Osteocyte (in vitro differentiated cells): ENCODE measurements at regions not wholly inside any gene's neighbourhood (a gene's known extent, or its start where the extent isn't known, plus 50 kb on each side); places are given as distances from the start of the nearest gene placed in this dataset.

Experiments used
- DNase-seq: peaks from one replicate; pipeline ENCODE4 v3.0.0; 2021; ENCODE audit warnings: mixed read lengths; ENCODE audit not compliant: unreplicated experiment; ENCODE audit errors: extremely low spot score
- H3K27ac Mint-ChIP-seq: one replicate; pipeline ENCODE4 v1.8.0; 2021; ENCODE audit warnings: mild to moderate bottlenecking, mixed read lengths; ENCODE audit not compliant: unreplicated experiment
- H3K27me3 Mint-ChIP-seq: one replicate; pipeline ENCODE4 v1.8.0; 2021; ENCODE audit warnings: mixed read lengths; ENCODE audit not compliant: unreplicated experiment
- H3K36me3 Mint-ChIP-seq: one replicate; pipeline ENCODE4 v1.8.0; 2021; ENCODE audit warnings: mixed read lengths; ENCODE audit not compliant: unreplicated experiment
- H3K4me1 Mint-ChIP-seq: one replicate; pipeline ENCODE4 v1.8.0; 2021; ENCODE audit warnings: mixed read lengths; ENCODE audit not compliant: unreplicated experiment
- H3K4me3 Mint-ChIP-seq: one replicate; pipeline ENCODE4 v1.8.0; 2021; ENCODE audit warnings: mild to moderate bottlenecking, moderate library complexity, mixed read lengths; ENCODE audit not compliant: unreplicated experiment
- H3K9me3 Mint-ChIP-seq: one replicate; pipeline ENCODE4 v1.8.0; 2021; ENCODE audit warnings: mixed read lengths; ENCODE audit not compliant: unreplicated experiment
- TF ChIP-seq, protein P1 (sequence below): fragments of 200-600 bp; sonication (generic); IDR thresholded peaks from 2 replicates; pipeline ENCODE4 v1.5.0; 2021; ENCODE audit warnings: antibody characterized with exemption, mild to moderate bottlenecking, moderate library complexity

DNA sequence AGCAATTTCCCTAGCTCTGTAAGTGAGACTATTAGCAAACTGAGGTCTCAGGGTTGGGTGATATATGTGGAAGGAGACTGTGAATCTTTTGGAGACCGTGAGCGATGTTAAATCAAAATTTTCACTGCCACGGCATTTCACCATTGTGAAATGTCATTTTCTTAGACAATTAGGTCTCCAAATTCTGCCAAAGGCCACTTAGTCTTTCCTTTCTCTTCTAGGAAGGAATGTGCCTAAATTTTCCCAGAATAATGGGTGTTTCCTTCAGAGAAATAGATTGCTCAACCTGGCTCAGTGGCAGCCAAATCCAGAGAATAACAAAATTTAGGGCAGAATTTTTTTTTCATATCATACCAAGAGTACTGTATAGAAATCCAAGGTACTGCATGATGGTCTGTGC is 64.5 kb upstream of the SCEL start:
- TF ChIP-seq, protein P1, sequence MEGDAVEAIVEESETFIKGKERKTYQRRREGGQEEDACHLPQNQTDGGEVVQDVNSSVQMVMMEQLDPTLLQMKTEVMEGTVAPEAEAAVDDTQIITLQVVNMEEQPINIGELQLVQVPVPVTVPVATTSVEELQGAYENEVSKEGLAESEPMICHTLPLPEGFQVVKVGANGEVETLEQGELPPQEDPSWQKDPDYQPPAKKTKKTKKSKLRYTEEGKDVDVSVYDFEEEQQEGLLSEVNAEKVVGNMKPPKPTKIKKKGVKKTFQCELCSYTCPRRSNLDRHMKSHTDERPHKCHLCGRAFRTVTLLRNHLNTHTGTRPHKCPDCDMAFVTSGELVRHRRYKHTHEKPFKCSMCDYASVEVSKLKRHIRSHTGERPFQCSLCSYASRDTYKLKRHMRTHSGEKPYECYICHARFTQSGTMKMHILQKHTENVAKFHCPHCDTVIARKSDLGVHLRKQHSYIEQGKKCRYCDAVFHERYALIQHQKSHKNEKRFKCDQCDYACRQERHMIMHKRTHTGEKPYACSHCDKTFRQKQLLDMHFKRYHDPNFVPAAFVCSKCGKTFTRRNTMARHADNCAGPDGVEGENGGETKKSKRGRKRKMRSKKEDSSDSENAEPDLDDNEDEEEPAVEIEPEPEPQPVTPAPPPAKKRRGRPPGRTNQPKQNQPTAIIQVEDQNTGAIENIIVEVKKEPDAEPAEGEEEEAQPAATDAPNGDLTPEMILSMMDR, result no peak
- DNase-seq, result no peak
- no peak overlapping the region for H3K4me3 Mint-ChIP-seq
- peaks cover 25% of the 10 kb centered on the region for H3K27me3 Mint-ChIP-seq
- H3K27ac Mint-ChIP-seq, result no peak overlapping the region
- no peaks in the 10 kb centered on the region for H3K9me3 Mint-ChIP-seq
- H3K4me1 Mint-ChIP-seq, result peaks cover 2% of the 10 kb centered on the region
- no peaks in the 10 kb centered on the region for H3K36me3 Mint-ChIP-seq

DNA sequence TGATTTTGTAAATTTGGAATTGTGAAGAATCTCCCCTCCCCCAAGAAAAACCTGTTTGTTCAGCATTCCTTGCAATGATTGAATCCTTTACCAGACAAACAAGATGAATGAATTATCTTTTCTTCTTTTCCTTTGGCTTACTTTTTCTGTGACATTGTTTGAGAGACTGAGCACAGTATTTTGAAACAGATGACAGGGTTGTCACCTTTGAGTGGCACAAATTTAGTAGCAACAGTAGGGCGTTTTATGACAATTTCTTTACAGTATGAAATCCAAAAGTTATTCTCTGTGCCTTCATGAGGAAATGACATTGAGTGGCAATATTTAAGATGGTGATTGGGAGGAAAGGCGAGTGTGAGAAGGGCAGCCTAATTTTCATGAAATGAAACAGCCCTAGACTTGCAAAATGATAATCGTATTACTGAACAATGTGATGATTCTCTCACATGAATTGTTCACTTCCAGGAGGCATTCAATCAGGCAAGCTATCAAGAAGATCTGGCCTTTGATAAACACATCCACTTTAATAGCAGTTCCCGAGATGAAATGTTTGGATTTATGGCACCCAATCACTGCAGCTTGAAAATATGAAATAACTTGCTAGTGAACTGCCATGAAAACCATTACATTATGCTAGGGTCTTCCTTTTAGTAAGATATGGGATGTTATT is 68.6 kb upstream of the SCEL start:
- Mint-ChIP-seq H3K9me3 (no peaks in the 10 kb centered on the region), H3K4me3 (no peak overlapping the region), H3K4me1 (no peaks in the 10 kb centered on the region), H3K27me3 (peaks cover 36% of the 10 kb centered on the region), H3K36me3 (no peaks in the 10 kb centered on the region), H3K27ac (no peak overlapping the region)
- DNase-seq, result no peak
- TF ChIP-seq, protein P1, result no peak

DNA sequence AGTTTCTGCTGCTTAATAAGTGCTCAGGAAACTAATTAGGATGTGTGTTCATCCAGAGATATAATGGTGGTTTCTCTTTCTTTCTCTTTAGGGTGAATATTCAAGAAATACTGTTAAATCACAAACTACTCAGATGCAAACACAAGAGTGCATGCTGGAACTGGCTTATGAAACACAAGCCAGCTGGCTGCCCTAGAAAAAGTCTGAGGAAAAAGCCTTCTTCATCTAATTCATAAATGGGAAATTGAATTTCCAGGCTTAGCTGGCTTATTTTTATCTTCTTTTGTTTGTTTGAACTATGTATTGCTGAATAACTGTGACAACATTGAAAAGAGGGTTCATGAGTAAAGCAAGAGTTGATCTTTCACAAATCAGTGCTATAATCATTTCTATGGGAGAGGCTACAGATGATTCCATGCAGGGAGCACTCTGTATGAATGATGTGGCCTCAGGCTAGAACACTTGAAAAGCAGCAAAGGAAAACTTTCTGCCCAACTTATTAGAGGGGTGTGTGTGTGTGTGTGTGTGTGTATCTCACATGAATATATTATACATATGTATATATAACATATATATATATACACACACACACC is 69.8 kb upstream of the SCEL start:
- TF ChIP-seq, protein P1, result no peak
- Mint-ChIP-seq H3K9me3 (no peaks in the 10 kb centered on the region), H3K27me3 (peaks cover 33% of the 10 kb centered on the region)

DNA sequence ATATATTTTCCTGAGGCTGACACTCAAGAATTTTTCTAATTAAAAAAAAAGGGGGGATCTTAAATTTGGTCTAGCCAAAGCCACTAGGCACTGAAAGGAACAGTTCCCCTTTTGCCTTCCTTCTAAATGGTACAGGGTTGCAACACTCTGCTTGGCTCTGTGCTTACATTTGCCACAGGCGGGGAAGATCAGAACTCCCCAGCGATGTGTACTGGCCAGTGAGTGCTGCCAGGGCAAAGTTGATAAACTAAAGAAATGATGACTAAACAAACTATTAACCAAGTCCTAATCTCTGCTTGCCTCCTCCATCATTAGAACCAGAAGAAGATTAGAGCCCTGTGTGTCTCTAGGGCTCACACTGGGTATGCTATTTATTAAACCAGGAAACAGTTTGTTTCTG is 75.3 kb upstream of the SCEL start:
- Mint-ChIP-seq H3K4me1 (no peaks in the 10 kb centered on the region), H3K9me3 (no peaks in the 10 kb centered on the region), H3K4me3 (no peak overlapping the region), H3K36me3 (no peaks in the 10 kb centered on the region), H3K27me3 (peaks cover 51% of the 10 kb centered on the region), H3K27ac (no peak overlapping the region)
- DNase-seq, result no peak
- TF ChIP-seq, protein P1, result no peak

More for the DNA sequence above, 69.8 kb upstream of the SCEL start:
- no peak for DNase-seq
- Mint-ChIP-seq H3K36me3 (no peaks in the 10 kb centered on the region), H3K4me1 (no peaks in the 10 kb centered on the region), H3K27ac (no peak overlapping the region), H3K4me3 (no peak overlapping the region)

DNA sequence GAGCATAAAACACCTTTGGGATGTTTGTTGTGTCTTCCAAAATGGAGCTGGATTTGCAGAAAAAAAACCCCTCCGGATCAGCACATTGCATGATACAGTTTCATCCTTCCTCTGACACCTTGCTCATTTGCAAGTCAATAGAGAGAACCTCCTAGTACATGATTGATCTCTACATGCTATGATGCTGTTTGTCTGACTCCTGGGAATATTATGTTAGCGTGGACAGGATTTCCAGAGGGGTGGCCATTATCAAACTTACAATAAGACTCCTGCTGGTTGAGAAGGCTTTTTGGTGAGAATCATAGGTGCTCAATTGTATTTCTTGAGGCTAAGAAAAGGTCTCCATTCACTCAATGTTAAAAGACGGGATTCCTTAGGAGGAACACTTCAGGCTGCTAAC is 75.9 kb upstream of the SCEL start:
- DNase-seq, result no peak
- Mint-ChIP-seq H3K4me1 (no peaks in the 10 kb centered on the region), H3K27me3 (peaks cover 55% of the 10 kb centered on the region), H3K4me3 (no peak overlapping the region), H3K9me3 (no peaks in the 10 kb centered on the region), H3K36me3 (no peaks in the 10 kb centered on the region), H3K27ac (no peak overlapping the region)
- TF ChIP-seq, protein P1, result no peak
